Caco-2 (cell line): ENCODE measurements at regions not wholly inside any gene's neighbourhood (a gene's known extent, or its start where the extent isn't known, plus 50 kb on each side); places are given as distances from the start of the nearest gene placed in this dataset.

Source experiments
- BruUV-seq: library from RNA; stranded (reverse); fragments of 400-500 nt; replicated peaks from 2 replicates; lab custom pipeline; 2021; lab: Mats Ljungman, UMichigan
- CTCF ChIA-PET: fragments of 300-600 bp; sonication (Branson Sonifier 250); formaldehyde crosslinking; loops from one replicate; lab custom pipeline; 2022; ENCODE audit warnings: antibody characterized with exemption; lab: Charles Lee
- POLR2A ChIA-PET: fragments of 300-600 bp; sonication (Branson Sonifier 250); formaldehyde crosslinking; loops from one replicate; lab custom pipeline; 2022; ENCODE audit warnings: antibody characterized with exemption; lab: Charles Lee
- DNase-seq, 2 experiments: peaks; one replicate each; pipeline versions ENCODE4 v3.0.0 to v3.0.0-alpha.2; 2020 to 2022
- H3K27me3 ChIP-seq: replicated peaks from 2 replicates; pipeline ENCODE4 v1.6.0; 2011; ENCODE audit warnings: low read length; ENCODE audit not compliant: control insufficient read depth, insufficient read depth
- H3K36me3 ChIP-seq: 2 replicates; pipeline ENCODE4 v1.5.1; 2011; ENCODE audit warnings: low read length; ENCODE audit not compliant: control insufficient read depth, insufficient read depth
- H3K4me1 ChIP-seq: fragments of 250-450 bp; sonication (Bioruptor Pico); 2 replicates; pipeline ENCODE4 v1.5.1; 2020; ENCODE audit warnings: mild to moderate bottlenecking
- H3K4me3 ChIP-seq: 2 replicates; pipeline ENCODE4 v1.5.1; 2011; ENCODE audit warnings: low read depth, mild to moderate bottlenecking, control low read depth, low read length
- H3K9me3 ChIP-seq: fragments of 250-450 bp; sonication (Bioruptor Pico); 2 replicates; pipeline ENCODE4 v1.5.1; 2020; ENCODE audit warnings: mild to moderate bottlenecking, moderate library complexity
- H3K27ac Mint-ChIP-seq: one replicate; pipeline ENCODE4 v1.8.0; 2022; ENCODE audit warnings: mixed read lengths; ENCODE audit not compliant: unreplicated experiment
- H3K27me3 Mint-ChIP-seq: one replicate; pipeline ENCODE4 v1.8.0; 2022; ENCODE audit warnings: mixed read lengths; ENCODE audit not compliant: insufficient read depth, unreplicated experiment
- H3K36me3 Mint-ChIP-seq: one replicate; pipeline ENCODE4 v1.8.0; 2022; ENCODE audit warnings: mild to moderate bottlenecking, mixed read lengths; ENCODE audit not compliant: insufficient read depth, unreplicated experiment
- H3K4me1 Mint-ChIP-seq: one replicate; pipeline ENCODE4 v1.8.0; 2022; ENCODE audit warnings: low read depth, mixed read lengths; ENCODE audit not compliant: unreplicated experiment
- H3K4me3 Mint-ChIP-seq: one replicate; pipeline ENCODE4 v1.8.0; 2022; ENCODE audit warnings: mild to moderate bottlenecking, moderate library complexity, mixed read lengths; ENCODE audit not compliant: unreplicated experiment
- H3K9me3 Mint-ChIP-seq: one replicate; pipeline ENCODE4 v1.8.0; 2022; ENCODE audit warnings: mixed read lengths; ENCODE audit not compliant: unreplicated experiment
- intact Hi-C: fragments of 100-400 bp; cut with micrococcal nuclease; formaldehyde crosslinking; loops from one replicate; pipeline ENCODE4 v1.10.0; 2022; ENCODE audit not compliant: unreplicated experiment
- TF ChIP-seq, protein P1 (sequence below), 2 experiments: fragments of 200-600 bp in 1 of 2; IDR thresholded peaks; 1 replicate in 1 of 2; 2 replicates in 1 of 2; pipeline versions ENCODE4 v1.5.1 to v1.8.0; 2011 to 2022; ENCODE audit warnings: antibody characterized with exemption in 1 of 2, control low read depth in 1 of 2, inconsistent platforms in 1 of 2, low read depth in 1 of 2, low read length in 1 of 2, mild to moderate bottlenecking in 1 of 2, moderate library complexity in 1 of 2; ENCODE audit not compliant: insufficient read depth in 1 of 2, severe bottlenecking in 1 of 2, unreplicated experiment in 1 of 2

DNA sequence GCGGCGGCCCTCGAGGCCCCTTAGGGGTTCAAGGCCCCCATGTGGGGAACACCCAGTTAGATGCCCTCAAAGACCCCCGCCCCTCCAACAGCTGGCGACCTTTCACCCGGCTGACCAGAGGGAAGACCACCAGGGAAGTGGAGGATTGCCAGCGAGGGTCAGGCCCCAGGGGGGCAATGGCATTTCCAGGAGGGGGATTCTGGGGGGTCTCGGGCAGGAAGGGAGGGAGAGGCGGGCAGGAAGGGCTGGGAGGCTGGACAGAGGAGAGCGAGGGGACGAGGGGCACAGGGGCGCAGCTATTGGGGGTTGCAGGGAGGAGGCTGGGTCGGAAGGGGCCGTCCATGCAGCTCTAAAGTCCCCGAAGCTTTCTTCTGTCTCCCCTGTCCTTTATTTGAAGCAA, 139.5 kb downstream of the C16orf95 start:
- no TSS peak for BruUV-seq
- Histone ChIP-seq H3K4me3 (no peak overlapping the region), H3K36me3 (no peaks in the 10 kb centered on the region), H3K4me1 (no peaks in the 10 kb centered on the region), H3K9me3 (no peaks in the 10 kb centered on the region), H3K27me3 (no peaks in the 10 kb centered on the region)
- Mint-ChIP-seq H3K27me3 (peaks cover 14% of the 10 kb centered on the region), H3K36me3 (no peaks in the 10 kb centered on the region), H3K9me3 (no peaks in the 10 kb centered on the region), H3K27ac (no peak overlapping the region), H3K4me3 (no peak overlapping the region), H3K4me1 (no peaks in the 10 kb centered on the region)
- TF ChIP-seq, protein P1, sequence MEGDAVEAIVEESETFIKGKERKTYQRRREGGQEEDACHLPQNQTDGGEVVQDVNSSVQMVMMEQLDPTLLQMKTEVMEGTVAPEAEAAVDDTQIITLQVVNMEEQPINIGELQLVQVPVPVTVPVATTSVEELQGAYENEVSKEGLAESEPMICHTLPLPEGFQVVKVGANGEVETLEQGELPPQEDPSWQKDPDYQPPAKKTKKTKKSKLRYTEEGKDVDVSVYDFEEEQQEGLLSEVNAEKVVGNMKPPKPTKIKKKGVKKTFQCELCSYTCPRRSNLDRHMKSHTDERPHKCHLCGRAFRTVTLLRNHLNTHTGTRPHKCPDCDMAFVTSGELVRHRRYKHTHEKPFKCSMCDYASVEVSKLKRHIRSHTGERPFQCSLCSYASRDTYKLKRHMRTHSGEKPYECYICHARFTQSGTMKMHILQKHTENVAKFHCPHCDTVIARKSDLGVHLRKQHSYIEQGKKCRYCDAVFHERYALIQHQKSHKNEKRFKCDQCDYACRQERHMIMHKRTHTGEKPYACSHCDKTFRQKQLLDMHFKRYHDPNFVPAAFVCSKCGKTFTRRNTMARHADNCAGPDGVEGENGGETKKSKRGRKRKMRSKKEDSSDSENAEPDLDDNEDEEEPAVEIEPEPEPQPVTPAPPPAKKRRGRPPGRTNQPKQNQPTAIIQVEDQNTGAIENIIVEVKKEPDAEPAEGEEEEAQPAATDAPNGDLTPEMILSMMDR (IDR thresholded peaks at IDR 0.05; ENCODE audit: insufficient read depth in 1 of 2, low read depth in 1 of 2, low read length in 1 of 2, severe bottlenecking in 1 of 2, unreplicated experiment in 1 of 2), result no peak
- ChIA-PET CTCF (no interaction called here), POLR2A (no interaction called here)
- intact Hi-C loops, result no loop called here
- no peak for DNase-seq

DNA sequence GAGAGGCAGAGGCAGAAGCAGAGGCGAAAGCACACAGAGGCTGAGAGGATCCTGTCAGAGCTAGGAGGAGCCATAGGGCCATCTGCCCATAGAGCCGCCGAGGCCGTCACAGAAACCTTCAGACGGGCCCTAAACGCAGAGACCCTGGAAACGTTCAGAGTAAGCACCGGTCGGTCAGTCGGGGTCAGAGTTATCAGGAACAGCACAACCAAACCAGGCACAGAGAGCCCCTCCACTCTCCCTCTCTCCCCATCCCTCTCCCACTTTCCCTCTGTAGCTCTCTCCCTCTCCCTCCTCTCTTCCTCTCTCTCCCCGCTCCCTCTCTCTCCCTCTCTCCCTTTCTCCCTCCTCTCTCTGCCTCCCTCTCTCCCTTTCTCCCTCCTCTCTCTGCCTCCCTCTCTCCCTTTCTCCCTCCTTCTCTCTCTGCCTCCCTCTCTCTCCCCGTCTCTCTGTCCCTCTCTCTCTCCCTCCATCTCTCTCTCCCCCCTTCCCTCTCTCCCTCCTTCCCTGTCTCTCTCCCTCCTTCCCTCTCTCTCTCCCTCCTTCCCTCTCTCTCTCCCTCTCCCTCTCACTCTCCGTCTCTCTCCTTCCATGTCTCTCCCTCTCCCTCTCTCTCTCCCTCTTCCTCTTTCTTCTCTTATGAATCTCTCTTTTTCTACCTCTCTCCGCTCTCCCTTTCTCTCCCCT, 138.9 kb downstream of the C16orf95 start:
- TF ChIP-seq, protein P1 (IDR thresholded peaks at IDR 0.05; ENCODE audit: insufficient read depth in 1 of 2, low read depth in 1 of 2, low read length in 1 of 2, severe bottlenecking in 1 of 2, unreplicated experiment in 1 of 2), result no peak
- BruUV-seq, result no TSS peak
- H3K36me3 ChIP-seq, result no peaks in the 10 kb centered on the region
- POLR2A ChIA-PET, result no interaction called here
- H3K27me3 Mint-ChIP-seq, result peaks cover 14% of the 10 kb centered on the region
- no peak for DNase-seq
- no peaks in the 10 kb centered on the region for H3K36me3 Mint-ChIP-seq
- no peaks in the 10 kb centered on the region for H3K4me1 ChIP-seq
- H3K4me1 Mint-ChIP-seq, result no peaks in the 10 kb centered on the region
- CTCF ChIA-PET, result no interaction called here
- no peaks in the 10 kb centered on the region for H3K9me3 ChIP-seq
- H3K9me3 Mint-ChIP-seq, result no peaks in the 10 kb centered on the region
- H3K27me3 ChIP-seq, result no peaks in the 10 kb centered on the region
- no peak overlapping the region for H3K27ac Mint-ChIP-seq
- H3K4me3 Mint-ChIP-seq, result no peak overlapping the region
- intact Hi-C loops, result no loop called here
- no peak overlapping the region for H3K4me3 ChIP-seq

DNA sequence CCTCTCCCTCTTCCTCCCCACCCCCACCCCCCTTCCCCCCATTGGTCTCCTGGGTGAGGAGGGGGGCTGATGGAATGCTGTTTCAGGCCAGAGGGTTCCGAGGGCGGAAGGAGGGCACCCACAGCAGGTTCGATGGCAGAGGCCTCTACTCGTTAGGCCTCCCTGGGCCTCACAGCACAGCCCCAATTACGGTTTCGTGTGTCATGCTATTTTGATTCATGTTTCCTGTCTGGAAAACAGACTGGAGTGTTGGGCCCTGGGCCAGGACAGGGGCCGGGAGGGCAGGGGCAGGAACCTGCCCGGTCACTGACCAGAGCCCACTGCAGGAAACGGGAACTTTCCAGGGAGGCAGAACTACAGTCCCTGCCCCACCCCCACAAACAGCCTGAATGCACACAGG, 138.2 kb downstream of the C16orf95 start:
- POLR2A ChIA-PET, result no interaction called here
- Mint-ChIP-seq H3K27me3 (peaks cover 17% of the 10 kb centered on the region), H3K4me3 (no peak overlapping the region), H3K9me3 (no peaks in the 10 kb centered on the region), H3K27ac (no peak overlapping the region), H3K36me3 (no peaks in the 10 kb centered on the region), H3K4me1 (no peaks in the 10 kb centered on the region)
- CTCF ChIA-PET, result no interaction called here
- intact Hi-C loops, result no loop called here
- H3K4me1 ChIP-seq, result no peaks in the 10 kb centered on the region
- no peaks in the 10 kb centered on the region for H3K9me3 ChIP-seq
- TF ChIP-seq, protein P1 (IDR thresholded peaks at IDR 0.05; ENCODE audit: insufficient read depth in 1 of 2, low read depth in 1 of 2, low read length in 1 of 2, severe bottlenecking in 1 of 2, unreplicated experiment in 1 of 2), result no peak
- no peaks in the 10 kb centered on the region for H3K27me3 ChIP-seq
- H3K36me3 ChIP-seq, result no peaks in the 10 kb centered on the region
- no peak overlapping the region for H3K4me3 ChIP-seq
- DNase-seq, result no peak
- BruUV-seq, result no TSS peak
